Astrocyte (in vitro differentiated cells and primary cell): ENCODE measurements at regions not wholly inside any gene's neighbourhood (a gene's known extent, or its start where the extent isn't known, plus 50 kb on each side); places are given as distances from the start of the nearest gene placed in this dataset.

Experiments used
- DNase-seq: peaks from one replicate; pipeline ENCODE4 v3.0.0-alpha.2; 2010; ENCODE audit warnings: low read depth
- FAIRE-seq: peaks from 2 replicates; lab custom pipeline; 2011; peaks lifted over from hg19 to GRCh38; lab: Jason Lieb, UNC
- H2AFZ ChIP-seq: 2 replicates; pipeline ENCODE4 v1.6.0; 2012; ENCODE audit warnings: low read depth, low read length, inconsistent platforms
- H3K27ac ChIP-seq: 2 replicates; pipeline ENCODE4 v1.5.1; 2011; ENCODE audit warnings: low read depth, low read length, inconsistent platforms
- H3K27me3 ChIP-seq: 2 replicates; pipeline ENCODE4 v1.6.0; 2011; ENCODE audit warnings: low read length, inconsistent platforms; ENCODE audit not compliant: insufficient read depth
- H3K36me3 ChIP-seq: 2 replicates; pipeline ENCODE4 v1.5.1; 2011; ENCODE audit warnings: low read length, inconsistent platforms; ENCODE audit not compliant: insufficient read depth
- H3K4me1 ChIP-seq: 2 replicates; pipeline ENCODE4 v1.5.1; 2011; ENCODE audit warnings: low read length, inconsistent platforms; ENCODE audit not compliant: insufficient read depth
- H3K4me2 ChIP-seq: 2 replicates; pipeline ENCODE4 v1.6.0; 2012; ENCODE audit warnings: low read length, inconsistent platforms
- H3K4me3 ChIP-seq: 2 replicates; pipeline ENCODE4 v1.5.1; 2011; ENCODE audit warnings: low read depth, mild to moderate bottlenecking, low read length, inconsistent platforms; ENCODE audit not compliant: insufficient read depth
- H3K79me2 ChIP-seq: 2 replicates; pipeline ENCODE4 v1.6.0; 2012; ENCODE audit warnings: mild to moderate bottlenecking, low read length, inconsistent platforms; ENCODE audit not compliant: insufficient read depth
- H3K9ac ChIP-seq: 2 replicates; pipeline ENCODE4 v1.6.0; 2012; ENCODE audit warnings: mild to moderate bottlenecking, low read length, inconsistent platforms
- H3K9me3 ChIP-seq: 2 replicates; pipeline ENCODE4 v1.5.1; 2012; ENCODE audit warnings: low read depth, mild to moderate bottlenecking, low read length, inconsistent platforms; ENCODE audit not compliant: insufficient read depth
- H4K20me1 ChIP-seq: 2 replicates; pipeline ENCODE4 v1.6.0; 2012; ENCODE audit warnings: low read length, inconsistent platforms; ENCODE audit not compliant: insufficient read depth
- H3K27ac Mint-ChIP-seq: one replicate; pipeline ENCODE4 v1.8.0; 2021; ENCODE audit warnings: mild to moderate bottlenecking, mixed read lengths; ENCODE audit not compliant: unreplicated experiment
- H3K27me3 Mint-ChIP-seq: one replicate; pipeline ENCODE4 v1.8.0; 2021; ENCODE audit warnings: low read depth, mixed read lengths; ENCODE audit not compliant: unreplicated experiment
- H3K36me3 Mint-ChIP-seq: one replicate; pipeline ENCODE4 v1.8.0; 2021; ENCODE audit warnings: low read depth, mixed read lengths; ENCODE audit not compliant: unreplicated experiment
- H3K4me1 Mint-ChIP-seq: one replicate; pipeline ENCODE4 v1.8.0; 2021; ENCODE audit warnings: low read depth, mixed read lengths; ENCODE audit not compliant: unreplicated experiment
- H3K4me3 Mint-ChIP-seq: one replicate; pipeline ENCODE4 v1.8.0; 2021; ENCODE audit warnings: mild to moderate bottlenecking, moderate library complexity, mixed read lengths; ENCODE audit not compliant: unreplicated experiment
- H3K9me3 Mint-ChIP-seq: one replicate; pipeline ENCODE4 v1.8.0; 2021; ENCODE audit warnings: mild to moderate bottlenecking, mixed read lengths; ENCODE audit not compliant: unreplicated experiment
- EZH2 ChIP-seq: IDR thresholded peaks from 2 replicates; pipeline ENCODE4 v1.6.1; 2012; ENCODE audit warnings: mild to moderate bottlenecking, low read length, inconsistent platforms; ENCODE audit not compliant: insufficient read depth
- TF ChIP-seq, protein P1 (sequence below): IDR thresholded peaks from 2 replicates; pipeline ENCODE4 v1.5.1; 2011; ENCODE audit warnings: low read depth, mild to moderate bottlenecking, inconsistent platforms, low read length, moderate library complexity; ENCODE audit not compliant: insufficient read depth

DNA sequence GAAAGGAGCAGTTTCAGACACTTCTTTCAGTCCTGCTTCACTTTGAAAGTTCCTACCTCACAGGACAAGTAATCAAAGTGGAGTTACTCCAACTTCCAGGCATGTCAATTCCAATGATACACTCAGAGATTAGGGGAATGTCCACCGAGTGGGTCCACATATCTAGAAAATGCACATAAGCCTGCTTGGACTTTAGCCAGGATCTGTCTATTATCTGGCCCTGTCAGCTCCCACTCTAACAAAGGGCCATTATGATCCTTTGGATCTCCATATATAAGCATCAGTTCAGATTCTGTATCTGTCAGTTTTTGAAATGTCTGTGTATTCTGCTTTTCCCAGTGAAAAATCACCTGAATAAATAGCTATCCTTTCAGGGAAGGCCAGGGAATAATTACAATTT, 112.9 kb upstream of the ATXN7L3B start:
- Histone ChIP-seq H3K27me3 (no peaks in the 10 kb centered on the region), H3K9me3 (no peaks in the 10 kb centered on the region), H4K20me1 (no peaks in the 10 kb centered on the region), H3K9ac (no peak overlapping the region), H3K4me2 (no peak overlapping the region), H3K36me3 (no peaks in the 10 kb centered on the region), H3K27ac (no peak overlapping the region), H3K4me1 (no peaks in the 10 kb centered on the region), H3K4me3 (no peak overlapping the region), H3K79me2 (no peaks in the 10 kb centered on the region), H2AFZ (no peak overlapping the region)
- Mint-ChIP-seq H3K9me3 (peaks cover 4% of the 10 kb centered on the region), H3K27me3 (no peaks in the 10 kb centered on the region), H3K4me1 (no peaks in the 10 kb centered on the region), H3K4me3 (no peak overlapping the region), H3K36me3 (no peaks in the 10 kb centered on the region), H3K27ac (no peak overlapping the region)
- FAIRE-seq (no peak), DNase-seq (no peak)
- no peak for TF ChIP-seq EZH2

DNA sequence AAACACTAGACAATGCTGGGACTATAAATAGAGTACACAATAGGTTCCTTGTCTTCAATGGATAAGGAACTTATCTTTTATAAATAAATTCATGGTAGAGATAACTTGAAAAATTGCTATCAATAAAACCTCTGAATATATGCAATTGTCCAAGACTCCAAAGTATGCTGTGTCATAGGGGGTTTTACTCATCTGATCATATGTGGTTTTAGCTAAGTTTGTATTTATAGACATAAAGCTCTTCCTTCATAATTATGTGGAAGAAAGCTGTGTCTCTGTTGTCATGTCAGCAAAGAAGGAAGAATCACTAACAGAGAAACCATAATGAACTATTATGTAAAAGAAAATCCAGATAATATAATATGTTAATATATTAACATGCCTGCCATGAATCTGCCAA, 111.5 kb upstream of the ATXN7L3B start:
- H4K20me1 ChIP-seq, result no peaks in the 10 kb centered on the region
- Mint-ChIP-seq H3K4me1 (no peaks in the 10 kb centered on the region), H3K4me3 (no peak overlapping the region), H3K27me3 (no peaks in the 10 kb centered on the region), H3K36me3 (no peaks in the 10 kb centered on the region), H3K27ac (no peak overlapping the region), H3K9me3 (peaks cover 4% of the 10 kb centered on the region)
- TF ChIP-seq EZH2, result no peak
- TF ChIP-seq, protein P1, sequence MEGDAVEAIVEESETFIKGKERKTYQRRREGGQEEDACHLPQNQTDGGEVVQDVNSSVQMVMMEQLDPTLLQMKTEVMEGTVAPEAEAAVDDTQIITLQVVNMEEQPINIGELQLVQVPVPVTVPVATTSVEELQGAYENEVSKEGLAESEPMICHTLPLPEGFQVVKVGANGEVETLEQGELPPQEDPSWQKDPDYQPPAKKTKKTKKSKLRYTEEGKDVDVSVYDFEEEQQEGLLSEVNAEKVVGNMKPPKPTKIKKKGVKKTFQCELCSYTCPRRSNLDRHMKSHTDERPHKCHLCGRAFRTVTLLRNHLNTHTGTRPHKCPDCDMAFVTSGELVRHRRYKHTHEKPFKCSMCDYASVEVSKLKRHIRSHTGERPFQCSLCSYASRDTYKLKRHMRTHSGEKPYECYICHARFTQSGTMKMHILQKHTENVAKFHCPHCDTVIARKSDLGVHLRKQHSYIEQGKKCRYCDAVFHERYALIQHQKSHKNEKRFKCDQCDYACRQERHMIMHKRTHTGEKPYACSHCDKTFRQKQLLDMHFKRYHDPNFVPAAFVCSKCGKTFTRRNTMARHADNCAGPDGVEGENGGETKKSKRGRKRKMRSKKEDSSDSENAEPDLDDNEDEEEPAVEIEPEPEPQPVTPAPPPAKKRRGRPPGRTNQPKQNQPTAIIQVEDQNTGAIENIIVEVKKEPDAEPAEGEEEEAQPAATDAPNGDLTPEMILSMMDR, result no peak
- no peak overlapping the region for H2AFZ ChIP-seq
- H3K4me3 ChIP-seq, result no peak overlapping the region
- no peaks in the 10 kb centered on the region for H3K79me2 ChIP-seq
- FAIRE-seq (no peak), DNase-seq (no peak)
- no peak overlapping the region for H3K27ac ChIP-seq
- no peaks in the 10 kb centered on the region for H3K36me3 ChIP-seq
- no peak overlapping the region for H3K4me2 ChIP-seq
- H3K9me3 ChIP-seq, result no peaks in the 10 kb centered on the region
- no peak overlapping the region for H3K9ac ChIP-seq
- no peaks in the 10 kb centered on the region for H3K27me3 ChIP-seq
- H3K4me1 ChIP-seq, result no peaks in the 10 kb centered on the region

DNA sequence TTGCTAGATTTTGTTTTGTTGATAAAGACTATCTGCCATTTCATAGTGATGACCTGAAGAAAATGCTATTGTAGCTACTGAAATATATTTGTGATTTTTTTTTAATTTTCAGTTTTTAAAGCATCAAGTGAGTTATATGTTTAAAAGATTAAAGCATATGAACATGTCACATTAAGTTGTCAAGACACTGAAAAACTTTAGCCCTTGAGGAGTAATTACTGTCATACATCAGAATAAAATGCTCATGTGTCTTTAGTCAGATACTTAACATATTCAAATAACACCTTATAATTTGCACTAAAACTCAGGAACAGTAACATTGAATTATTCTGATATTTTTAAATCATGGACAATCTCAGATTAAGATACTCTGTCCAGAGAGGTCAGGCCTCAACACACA, 108.1 kb upstream of the ATXN7L3B start:
- Histone ChIP-seq H3K36me3 (no peaks in the 10 kb centered on the region), H3K4me2 (no peak overlapping the region), H4K20me1 (no peaks in the 10 kb centered on the region), H3K27me3 (no peaks in the 10 kb centered on the region), H3K79me2 (no peaks in the 10 kb centered on the region), H3K4me3 (no peak overlapping the region), H3K9me3 (no peaks in the 10 kb centered on the region), H2AFZ (no peak overlapping the region), H3K27ac (no peak overlapping the region), H3K9ac (no peak overlapping the region), H3K4me1 (no peaks in the 10 kb centered on the region)
- no peaks in the 10 kb centered on the region for H3K27me3 Mint-ChIP-seq
- H3K4me3 Mint-ChIP-seq, result no peak overlapping the region
- no peak for FAIRE-seq
- no peak for TF ChIP-seq EZH2
- TF ChIP-seq, protein P1, result no peak
- H3K4me1 Mint-ChIP-seq, result no peaks in the 10 kb centered on the region
- no peak overlapping the region for H3K27ac Mint-ChIP-seq
- H3K9me3 Mint-ChIP-seq, result peaks cover 4% of the 10 kb centered on the region
- no peaks in the 10 kb centered on the region for H3K36me3 Mint-ChIP-seq
- no peak for DNase-seq
